A549 (cell line): ENCODE measurements at regions not wholly inside any gene's neighbourhood (a gene's known extent, or its start where the extent isn't known, plus 50 kb on each side); places are given as distances from the start of the nearest gene placed in this dataset.

Experiments used
- CHD2 ChIP-seq: fragments of 150-350 bp; IDR thresholded peaks from 2 replicates; pipeline ENCODE4 v1.6.1; 2014; ENCODE audit warnings: low read length; ENCODE audit not compliant: partially characterized antibody
- CTCF ChIP-seq: fragments of >200 bp; sonication (Bioruptor Twin); formaldehyde crosslinking; IDR thresholded peaks from 3 replicates; pipeline ENCODE4 v1.5.1; 2016
- E2F6 ChIP-seq: IDR thresholded peaks from 2 replicates; pipeline ENCODE4 v1.6.1; 2012; ENCODE audit warnings: low read depth, borderline replicate concordance
- EP300 ChIP-seq, 2 experiments: fragments of >200 bp; sonication (Bioruptor Twin); formaldehyde crosslinking; IDR thresholded peaks; 2 replicates in 1 of 2; 3 replicates in 1 of 2; pipeline ENCODE4 v1.6.1; 2016 to 2017
- ESRRA ChIP-seq: fragments of 150-350 bp; IDR thresholded peaks from 2 replicates; pipeline ENCODE4 v1.6.1; 2014; ENCODE audit warnings: mild to moderate bottlenecking, low read length, borderline replicate concordance
- HDAC2 ChIP-seq: fragments of 200-600 bp; sonication (generic); IDR thresholded peaks from 2 replicates; pipeline ENCODE4 v1.6.1; 2016
- MYC ChIP-seq: IDR thresholded peaks from 2 replicates; pipeline ENCODE4 v1.6.1; 2012; ENCODE audit warnings: mild to moderate bottlenecking, inconsistent platforms, low read length, improper control_type of control experiment, borderline replicate concordance
- POLR2A ChIP-seq: IDR thresholded peaks from 2 replicates; pipeline ENCODE4 v1.6.1; 2012; ENCODE audit warnings: mild to moderate bottlenecking, low read length
- RFX5 ChIP-seq: fragments of 450-650 bp; IDR thresholded peaks from 2 replicates; pipeline ENCODE4 v1.7.1; 2014; ENCODE audit warnings: antibody characterized with exemption, mild to moderate bottlenecking, moderate library complexity
- ZFP36 ChIP-seq: fragments of 450-650 bp; IDR thresholded peaks from 2 replicates; pipeline ENCODE4 v1.6.1; 2014; ENCODE audit warnings: borderline replicate concordance; ENCODE audit not compliant: partially characterized antibody
- TF ChIP-seq, protein P1 (sequence below): fragments of 250-450 bp; sonication (Bioruptor Pico); IDR thresholded peaks from 2 replicates; pipeline ENCODE4 v1.5.0; 2021; ENCODE audit warnings: mild to moderate bottlenecking, moderate library complexity, borderline replicate concordance
- TF ChIP-seq, protein P2 (sequence below): IDR thresholded peaks from 2 replicates; pipeline ENCODE4 v1.6.1; 2012

GRCh38 chr7:72466797-72467196, 54.7 kb upstream of the CALN1 start:
- TF ChIP-seq CTCF (no peak), POLR2A (no peak), MYC (no peak), EP300 (IDR thresholded peaks at IDR 0.05) (no peak), E2F6 (no peak), RFX5 (no peak), CHD2 (no peak), ESRRA (no peak), ZFP36 (no peak), HDAC2 (no peak)
- TF ChIP-seq, protein P1, sequence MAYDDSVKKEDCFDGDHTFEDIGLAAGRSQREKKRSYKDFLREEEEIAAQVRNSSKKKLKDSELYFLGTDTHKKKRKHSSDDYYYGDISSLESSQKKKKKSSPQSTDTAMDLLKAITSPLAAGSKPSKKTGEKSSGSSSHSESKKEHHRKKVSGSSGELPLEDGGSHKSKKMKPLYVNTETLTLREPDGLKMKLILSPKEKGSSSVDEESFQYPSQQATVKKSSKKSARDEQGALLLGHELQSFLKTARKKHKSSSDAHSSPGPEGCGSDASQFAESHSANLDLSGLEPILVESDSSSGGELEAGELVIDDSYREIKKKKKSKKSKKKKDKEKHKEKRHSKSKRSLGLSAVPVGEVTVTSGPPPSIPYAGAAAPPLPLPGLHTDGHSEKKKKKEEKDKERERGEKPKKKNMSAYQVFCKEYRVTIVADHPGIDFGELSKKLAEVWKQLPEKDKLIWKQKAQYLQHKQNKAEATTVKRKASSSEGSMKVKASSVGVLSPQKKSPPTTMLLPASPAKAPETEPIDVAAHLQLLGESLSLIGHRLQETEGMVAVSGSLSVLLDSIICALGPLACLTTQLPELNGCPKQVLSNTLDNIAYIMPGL (CRISPR knock-in tag), result no peak
- TF ChIP-seq, protein P2, sequence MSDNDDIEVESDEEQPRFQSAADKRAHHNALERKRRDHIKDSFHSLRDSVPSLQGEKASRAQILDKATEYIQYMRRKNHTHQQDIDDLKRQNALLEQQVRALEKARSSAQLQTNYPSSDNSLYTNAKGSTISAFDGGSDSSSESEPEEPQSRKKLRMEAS, result no peak
